GM12865 (cell line): ENCODE measurements at regions not wholly inside any gene's neighbourhood (a gene's known extent, or its start where the extent isn't known, plus 50 kb on each side); places are given as distances from the start of the nearest gene placed in this dataset.

ENCODE experiments used
- DNase-seq: peaks from one replicate; pipeline ENCODE4 v3.0.0; 2010; ENCODE audit warnings: low read depth
- H3K4me3 ChIP-seq: 2 replicates; pipeline ENCODE4 v1.5.1; 2011; ENCODE audit warnings: mild to moderate bottlenecking, low read depth, low read length, control low read depth
- TF ChIP-seq, protein P1 (sequence below): IDR thresholded peaks from 2 replicates; pipeline ENCODE4 v1.5.1; 2011; ENCODE audit warnings: low read length, control low read depth, low read depth, inconsistent platforms; ENCODE audit not compliant: insufficient read depth; ENCODE audit errors: missing control alignments

DNA sequence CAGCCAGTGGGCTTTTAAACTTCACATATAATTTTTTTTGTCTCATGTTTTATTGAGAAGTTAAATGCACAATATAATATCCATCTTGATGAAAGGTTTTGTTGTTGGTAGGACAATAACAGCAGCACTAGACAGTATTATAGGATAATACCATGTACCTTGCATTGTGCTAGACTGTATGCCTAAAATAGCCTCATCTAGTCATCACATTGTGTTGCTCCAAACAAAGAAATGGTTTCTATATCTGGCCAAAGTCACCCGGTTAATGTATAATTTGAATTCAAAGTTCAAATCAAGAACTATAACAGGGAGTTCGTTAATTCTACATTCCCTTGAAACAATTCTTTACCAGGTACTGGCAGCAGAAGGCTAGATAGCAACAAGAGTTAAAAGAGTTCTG, 104.9 kb downstream of the KCNJ2 start:
- H3K4me3 ChIP-seq = no peak overlapping the region
- no peak for DNase-seq
- TF ChIP-seq, protein P1, sequence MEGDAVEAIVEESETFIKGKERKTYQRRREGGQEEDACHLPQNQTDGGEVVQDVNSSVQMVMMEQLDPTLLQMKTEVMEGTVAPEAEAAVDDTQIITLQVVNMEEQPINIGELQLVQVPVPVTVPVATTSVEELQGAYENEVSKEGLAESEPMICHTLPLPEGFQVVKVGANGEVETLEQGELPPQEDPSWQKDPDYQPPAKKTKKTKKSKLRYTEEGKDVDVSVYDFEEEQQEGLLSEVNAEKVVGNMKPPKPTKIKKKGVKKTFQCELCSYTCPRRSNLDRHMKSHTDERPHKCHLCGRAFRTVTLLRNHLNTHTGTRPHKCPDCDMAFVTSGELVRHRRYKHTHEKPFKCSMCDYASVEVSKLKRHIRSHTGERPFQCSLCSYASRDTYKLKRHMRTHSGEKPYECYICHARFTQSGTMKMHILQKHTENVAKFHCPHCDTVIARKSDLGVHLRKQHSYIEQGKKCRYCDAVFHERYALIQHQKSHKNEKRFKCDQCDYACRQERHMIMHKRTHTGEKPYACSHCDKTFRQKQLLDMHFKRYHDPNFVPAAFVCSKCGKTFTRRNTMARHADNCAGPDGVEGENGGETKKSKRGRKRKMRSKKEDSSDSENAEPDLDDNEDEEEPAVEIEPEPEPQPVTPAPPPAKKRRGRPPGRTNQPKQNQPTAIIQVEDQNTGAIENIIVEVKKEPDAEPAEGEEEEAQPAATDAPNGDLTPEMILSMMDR = no peak

- TF ChIP-seq, protein P1 = no peak
- DNase-seq = no peak
- H3K4me3 ChIP-seq = no peak overlapping the region
Measured at GRCh38 chr17:70276906-70277305, 107.6 kb downstream of the KCNJ2 start.

DNA sequence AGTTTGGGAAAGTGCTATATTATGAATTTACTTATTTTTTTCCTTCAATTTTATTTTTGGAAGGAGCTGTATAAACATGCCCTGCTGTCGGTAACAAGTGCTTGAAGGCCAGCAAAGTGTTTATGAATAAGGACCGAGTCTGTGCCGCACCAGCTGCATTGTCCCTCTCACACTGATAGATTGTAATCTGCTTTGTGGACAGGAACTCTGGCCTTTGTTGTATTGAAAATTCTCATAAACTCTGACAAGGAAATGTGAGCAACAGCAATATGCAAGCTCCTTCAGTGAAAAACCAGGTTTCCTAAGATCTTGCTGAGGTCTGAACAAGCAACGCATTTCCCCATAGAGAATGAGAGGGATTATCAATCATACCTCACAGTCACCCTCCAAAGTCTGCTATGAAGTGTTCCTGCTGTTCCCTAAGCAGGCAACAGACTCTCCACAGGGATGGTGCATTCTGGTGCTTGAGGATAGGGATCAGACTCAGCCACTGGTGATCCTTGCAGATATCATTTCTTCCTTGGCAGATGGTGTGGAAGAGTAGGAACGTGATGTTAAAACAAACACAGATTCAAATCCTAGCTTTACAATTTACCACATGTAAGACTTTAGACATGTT, 109.6 kb downstream of the KCNJ2 start:
- no peak for DNase-seq

DNA sequence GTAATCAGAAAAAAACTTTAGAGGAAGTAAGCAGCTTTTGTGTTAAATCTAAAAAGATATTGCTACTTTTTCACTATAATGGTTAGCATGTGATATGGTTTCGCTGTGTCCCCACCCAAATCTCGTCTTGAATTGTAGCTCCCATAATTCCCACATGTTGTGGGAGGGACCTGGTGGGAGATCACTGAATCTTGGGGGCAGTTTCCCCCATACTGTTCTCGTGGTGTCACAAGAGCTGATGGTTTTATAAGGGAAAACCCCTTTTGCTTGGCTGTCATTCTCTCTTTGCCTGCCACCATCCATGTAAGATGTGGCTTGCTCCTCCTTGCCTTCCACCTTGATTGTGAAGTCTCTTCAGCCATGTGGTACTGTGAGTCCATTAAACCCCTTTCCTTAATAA, 117.1 kb downstream of the KCNJ2 start:
- H3K4me3 ChIP-seq = no peak overlapping the region
- no peak for DNase-seq
- TF ChIP-seq, protein P1 = no peak

More for the DNA sequence above, 109.6 kb downstream of the KCNJ2 start:
- no peak overlapping the region for H3K4me3 ChIP-seq
- TF ChIP-seq, protein P1 = no peak

DNA sequence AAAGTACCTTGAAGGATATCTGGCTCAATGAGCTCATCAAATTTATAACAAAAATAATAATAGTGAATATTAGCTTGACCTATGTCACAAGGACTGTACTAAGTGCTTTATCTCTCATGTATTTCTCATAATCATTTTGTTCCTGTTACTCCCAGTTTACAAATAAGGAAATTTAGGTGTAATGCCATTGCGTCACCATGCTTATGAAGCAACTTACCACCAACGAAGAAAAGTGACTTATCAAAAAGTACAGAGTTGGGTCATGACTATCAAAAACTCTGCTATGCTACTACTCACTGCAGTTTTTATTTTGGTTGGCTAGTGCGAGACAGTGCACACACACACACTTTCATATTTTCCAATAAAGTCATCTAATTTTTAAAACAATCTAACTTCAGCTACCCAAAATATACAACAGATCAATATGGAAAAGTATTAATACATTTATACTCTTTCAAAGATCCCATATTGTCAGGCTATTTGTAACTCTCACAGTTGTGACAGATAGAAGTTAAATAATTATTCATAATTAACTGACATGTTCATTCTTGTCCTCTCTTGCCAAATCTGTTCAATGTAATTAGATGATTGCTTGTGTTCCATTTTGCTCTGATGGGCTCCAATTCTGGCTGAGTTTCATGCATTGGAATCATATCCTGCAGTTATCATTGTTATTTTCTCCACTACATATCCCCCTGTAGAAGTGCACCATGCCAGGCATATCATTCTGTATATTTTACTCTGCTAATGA, 119.4 kb downstream of the KCNJ2 start:
- DNase-seq = no peak
- TF ChIP-seq, protein P1 = no peak
- H3K4me3 ChIP-seq = no peak overlapping the region

GRCh38 chr17:70290770-70291169, 121.4 kb downstream of the KCNJ2 start:
- H3K4me3 ChIP-seq = no peak overlapping the region
- TF ChIP-seq, protein P1 = no peak
- DNase-seq = no peak
